GM18505 (cell line): ENCODE measurements at regions not wholly inside any gene's neighbourhood (a gene's known extent, or its start where the extent isn't known, plus 50 kb on each side); places are given as distances from the start of the nearest gene placed in this dataset.
"Not testable (repeated sequence)": the region's sequence is repeated elsewhere in the genome, so short reads cannot be mapped to it uniquely, and the experiment has no call there.

Source experiments
- ATAC-seq: cut with Tn5 transposase; IDR thresholded peaks from one replicate; pipeline ENCODE4 v1.9.1; 2021; ENCODE audit not compliant: unreplicated experiment
- POLR2A ChIP-seq: IDR thresholded peaks from 4 replicates; pipeline ENCODE4 v1.6.1; 2011; ENCODE audit warnings: borderline replicate concordance; ENCODE audit not compliant: insufficient read depth, insufficient read length; ENCODE audit errors: extremely low read depth

GRCh38 chrX:15073313-15073712, 196.6 kb downstream of the ASB9 start:
- TF ChIP-seq POLR2A: no peak
- ATAC-seq: no peak

- no peak for ATAC-seq
- no peak for TF ChIP-seq POLR2A
Measured at GRCh38 chrX:15072880-15073279, 197.0 kb downstream of the ASB9 start.

- no peak for TF ChIP-seq POLR2A
- ATAC-seq: no peak
Measured at GRCh38 chrX:15072259-15072658, 197.6 kb downstream of the ASB9 start.

GRCh38 chrX:15059474-15059873, 186.3 kb downstream of the MOSPD2 start:
- no peak for TF ChIP-seq POLR2A

GRCh38 chrX:15056044-15056443, 182.8 kb downstream of the MOSPD2 start:
- TF ChIP-seq POLR2A: no peak
- ATAC-seq: no peak

More at GRCh38 chrX:15059474-15059873, 186.3 kb downstream of the MOSPD2 start:
- ATAC-seq: no peak

- no peak for ATAC-seq
Measured at GRCh38 chrX:15055146-15055930, 182.1 kb downstream of the MOSPD2 start.

GRCh38 chrX:15050395-15050794, 177.2 kb downstream of the MOSPD2 start:
- no peak for ATAC-seq
- TF ChIP-seq POLR2A: no peak

More at GRCh38 chrX:15055146-15055930, 182.1 kb downstream of the MOSPD2 start:
- no peak for TF ChIP-seq POLR2A

- no peak for TF ChIP-seq POLR2A
- no peak for ATAC-seq
Measured at GRCh38 chrX:15043538-15043937, 170.3 kb downstream of the MOSPD2 start.

GRCh38 chrX:15033917-15034316, 160.7 kb downstream of the MOSPD2 start:
- ATAC-seq: no peak
- no peak for TF ChIP-seq POLR2A

- TF ChIP-seq POLR2A: no peak
- ATAC-seq: no peak
Measured at GRCh38 chrX:15017491-15017890, 144.3 kb downstream of the MOSPD2 start.

GRCh38 chrX:15016051-15016450, 142.8 kb downstream of the MOSPD2 start:
- TF ChIP-seq POLR2A: no peak
- no peak for ATAC-seq

- TF ChIP-seq POLR2A: no peak
- no peak for ATAC-seq
Measured at GRCh38 chrX:15014281-15014680, 141.1 kb downstream of the MOSPD2 start.

GRCh38 chrX:15013461-15013860, 140.2 kb downstream of the MOSPD2 start:
- TF ChIP-seq POLR2A: no peak
- ATAC-seq: no peak

GRCh38 chrX:14997271-14997670, 124.0 kb downstream of the MOSPD2 start:
- ATAC-seq: no peak
- no peak for TF ChIP-seq POLR2A

GRCh38 chrX:14984425-14984824, 111.2 kb downstream of the MOSPD2 start:
- not testable (repeated sequence) for ATAC-seq
